ENCODE measurements at regions not wholly inside any gene's neighbourhood (a gene's known extent, or its start where the extent isn't known, plus 50 kb on each side); places are given as distances from the start of the nearest gene placed in this dataset.

GRCh38 chr10:3892440-3893425 lies 107.7 kb upstream of the KLF6 start:
- TF ChIP-seq, protein P1, sequence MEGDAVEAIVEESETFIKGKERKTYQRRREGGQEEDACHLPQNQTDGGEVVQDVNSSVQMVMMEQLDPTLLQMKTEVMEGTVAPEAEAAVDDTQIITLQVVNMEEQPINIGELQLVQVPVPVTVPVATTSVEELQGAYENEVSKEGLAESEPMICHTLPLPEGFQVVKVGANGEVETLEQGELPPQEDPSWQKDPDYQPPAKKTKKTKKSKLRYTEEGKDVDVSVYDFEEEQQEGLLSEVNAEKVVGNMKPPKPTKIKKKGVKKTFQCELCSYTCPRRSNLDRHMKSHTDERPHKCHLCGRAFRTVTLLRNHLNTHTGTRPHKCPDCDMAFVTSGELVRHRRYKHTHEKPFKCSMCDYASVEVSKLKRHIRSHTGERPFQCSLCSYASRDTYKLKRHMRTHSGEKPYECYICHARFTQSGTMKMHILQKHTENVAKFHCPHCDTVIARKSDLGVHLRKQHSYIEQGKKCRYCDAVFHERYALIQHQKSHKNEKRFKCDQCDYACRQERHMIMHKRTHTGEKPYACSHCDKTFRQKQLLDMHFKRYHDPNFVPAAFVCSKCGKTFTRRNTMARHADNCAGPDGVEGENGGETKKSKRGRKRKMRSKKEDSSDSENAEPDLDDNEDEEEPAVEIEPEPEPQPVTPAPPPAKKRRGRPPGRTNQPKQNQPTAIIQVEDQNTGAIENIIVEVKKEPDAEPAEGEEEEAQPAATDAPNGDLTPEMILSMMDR (conservative IDR thresholded peaks at IDR 0.05; ENCODE audit: low read depth, low read length): no peak
- TF ChIP-seq EZH2phosphoT487 (IDR thresholded peaks at IDR 0.05; ENCODE audit: borderline replicate concordance, low read length) (no peak), EZH2 (IDR thresholded peaks at IDR 0.05; ENCODE audit: low read length, unreplicated experiment) (no peak)

Data from PC-3 (cell line).